GM18868 (cell line): ENCODE measurements at regions not wholly inside any gene's neighbourhood (a gene's known extent, or its start where the extent isn't known, plus 50 kb on each side); places are given as distances from the start of the nearest gene placed in this dataset.
A peak's percentile ranks its signal among the peaks of the same experiment; 100 is the strongest.

Experiments used
- ATAC-seq: cut with Tn5 transposase; IDR thresholded peaks from one replicate; pipeline ENCODE4 v1.9.1; 2021; ENCODE audit warnings: mild to moderate bottlenecking, moderate library complexity; ENCODE audit not compliant: unreplicated experiment

GRCh38 chr1:213371847-213372619, 321.0 kb downstream of the RPS6KC1 start:
- no peak for ATAC-seq

GRCh38 chr1:213374369-213374768, 323.3 kb downstream of the RPS6KC1 start:
- ATAC-seq = peak; percentile 93

- ATAC-seq = no peak
These were observed 324.0 kb downstream of the RPS6KC1 start for GRCh38 chr1:213375002-213375401.

GRCh38 chr1:213376862-213377372, 325.9 kb downstream of the RPS6KC1 start:
- no peak for ATAC-seq

GRCh38 chr1:213380865-213381264, 329.8 kb downstream of the RPS6KC1 start:
- ATAC-seq = no peak

GRCh38 chr1:213381572-213382084, 330.6 kb downstream of the RPS6KC1 start:
- no peak for ATAC-seq

- ATAC-seq = no peak
These were observed 332.4 kb downstream of the RPS6KC1 start for GRCh38 chr1:213383465-213383864.

- ATAC-seq = no peak
These were observed 334.2 kb downstream of the RPS6KC1 start for GRCh38 chr1:213385201-213385600.

GRCh38 chr1:213385806-213386324, 334.8 kb downstream of the RPS6KC1 start:
- ATAC-seq = no peak

GRCh38 chr1:213387380-213388015, 336.5 kb downstream of the RPS6KC1 start:
- ATAC-seq = no peak

GRCh38 chr1:213388199-213388598, 337.2 kb downstream of the RPS6KC1 start:
- ATAC-seq = no peak

- ATAC-seq = no peak
These were observed 338.1 kb downstream of the RPS6KC1 start for GRCh38 chr1:213389061-213389581.

GRCh38 chr1:213391445-213391844, 340.4 kb downstream of the RPS6KC1 start:
- no peak for ATAC-seq

- no peak for ATAC-seq
These were observed 342.8 kb downstream of the RPS6KC1 start for GRCh38 chr1:213393860-213394259.

- no peak for ATAC-seq
These were observed 343.8 kb downstream of the RPS6KC1 start for GRCh38 chr1:213394837-213395236.

- no peak for ATAC-seq
These were observed 346.6 kb downstream of the RPS6KC1 start for GRCh38 chr1:213397638-213398037.

- ATAC-seq = no peak
These were observed 348.7 kb downstream of the RPS6KC1 start for GRCh38 chr1:213399695-213400094.

GRCh38 chr1:213409208-213409631, 358.2 kb downstream of the RPS6KC1 start:
- no peak for ATAC-seq

GRCh38 chr1:213409971-213410370, 358.9 kb downstream of the RPS6KC1 start:
- ATAC-seq = no peak

- no peak for ATAC-seq
These were observed 363.3 kb downstream of the RPS6KC1 start for GRCh38 chr1:213414346-213414745.

- no peak for ATAC-seq
These were observed 363.9 kb downstream of the RPS6KC1 start for GRCh38 chr1:213414911-213415310.
